Esophagus (tissue), 2 donors: ENCODE measurements at regions not wholly inside any gene's neighbourhood (a gene's known extent, or its start where the extent isn't known, plus 50 kb on each side); places are given as distances from the start of the nearest gene placed in this dataset.

Source experiments
- H3K27ac ChIP-seq, 2 donors: one replicate each; pipeline ENCODE4 v1.5.1; 2013; ENCODE audit warnings: low read depth in 2 of 2, mild to moderate bottlenecking in 2 of 2, inconsistent platforms in 1 of 2, low read length in 1 of 2, moderate library complexity in 1 of 2
- H3K27me3 ChIP-seq, 2 donors: one replicate each; pipeline ENCODE4 v1.6.1; 2013; ENCODE audit warnings: low read length in 2 of 2, control low read depth in 1 of 2, mild to moderate bottlenecking in 1 of 2; ENCODE audit not compliant: insufficient read depth in 2 of 2, control insufficient read depth in 1 of 2
- H3K36me3 ChIP-seq, 2 donors: one replicate each; pipeline ENCODE4 v1.6.1; 2013; ENCODE audit warnings: low read length in 1 of 2; ENCODE audit not compliant: control insufficient read depth in 2 of 2, insufficient read depth in 2 of 2
- H3K4me1 ChIP-seq, 2 donors: one replicate each; pipeline ENCODE4 v1.6.1; 2013; ENCODE audit warnings: low read length in 1 of 2; ENCODE audit not compliant: control insufficient read depth in 2 of 2, insufficient read depth in 2 of 2
- H3K4me3 ChIP-seq, 2 donors: one replicate each; pipeline ENCODE4 v1.5.1; 2013; ENCODE audit warnings: low read length in 2 of 2, mild to moderate bottlenecking in 2 of 2, low read depth in 1 of 2, moderate library complexity in 1 of 2
- H3K9me3 ChIP-seq, 2 donors: one replicate each; pipeline ENCODE4 v1.6.1; 2013; ENCODE audit warnings: mild to moderate bottlenecking in 2 of 2, low read depth in 1 of 2, low read length in 1 of 2, moderate library complexity in 1 of 2; ENCODE audit not compliant: control insufficient read depth in 2 of 2, insufficient read depth in 1 of 2
- WGBS, 2 donors: extraction: QIAGEN DNeasy Blood & Tissue Kit; methylation state at CpG; one replicate each; pipeline ENCODE4 v1.1.7; 2013; 5-methylcytosine and 5-hydroxymethylcytosine counted together
- donor health status: healthy with polysubstance abuse.
- donor health status: Bipolar disorder and iron deficiency.

DNA sequence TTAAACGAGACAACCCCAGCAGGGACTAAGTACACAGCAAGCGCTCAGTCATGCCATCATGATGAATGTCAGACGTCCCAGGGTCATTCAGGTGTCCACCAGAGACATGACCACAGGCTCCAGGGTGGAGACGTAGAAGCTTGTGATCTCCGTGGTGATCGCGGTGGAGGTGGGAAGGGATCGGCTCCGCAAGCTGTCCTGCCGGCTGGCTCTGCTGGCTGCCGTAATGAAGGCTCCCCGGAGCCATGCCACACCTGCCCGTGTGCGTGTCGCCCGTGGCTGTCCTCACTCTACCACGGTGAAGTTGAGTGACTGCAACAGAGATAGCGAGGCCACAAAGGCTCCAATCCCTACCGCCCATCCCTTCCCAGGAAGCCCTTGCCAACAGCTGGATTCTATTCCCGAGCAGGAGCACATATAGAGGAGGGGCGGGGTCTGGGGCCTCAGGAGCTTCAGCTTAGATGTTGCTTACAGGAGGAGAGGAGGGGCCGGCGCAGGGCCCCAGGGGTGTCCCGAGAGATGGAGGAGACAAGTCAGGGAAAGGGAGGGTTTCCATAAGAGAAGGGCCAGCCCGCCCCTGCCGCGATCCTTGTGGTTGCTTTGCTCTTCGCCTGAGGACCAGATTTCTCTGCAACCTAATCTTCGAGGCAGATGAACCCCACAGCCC is 332.6 kb upstream of the SFSWAP start:
- H3K4me1 ChIP-seq: peaks cover 2% of the 10 kb centered on the region in 2 donors
- no peak overlapping the region for H3K4me3 ChIP-seq
- no peaks in the 10 kb centered on the region for H3K36me3 ChIP-seq
- no peaks in the 10 kb centered on the region for H3K9me3 ChIP-seq
- H3K27me3 ChIP-seq: no peaks in the 10 kb centered on the region
- H3K27ac ChIP-seq: no peak overlapping the region
- WGBS, 2 donors: 85% methylated on average over 29 of the region's 29 CpGs

DNA sequence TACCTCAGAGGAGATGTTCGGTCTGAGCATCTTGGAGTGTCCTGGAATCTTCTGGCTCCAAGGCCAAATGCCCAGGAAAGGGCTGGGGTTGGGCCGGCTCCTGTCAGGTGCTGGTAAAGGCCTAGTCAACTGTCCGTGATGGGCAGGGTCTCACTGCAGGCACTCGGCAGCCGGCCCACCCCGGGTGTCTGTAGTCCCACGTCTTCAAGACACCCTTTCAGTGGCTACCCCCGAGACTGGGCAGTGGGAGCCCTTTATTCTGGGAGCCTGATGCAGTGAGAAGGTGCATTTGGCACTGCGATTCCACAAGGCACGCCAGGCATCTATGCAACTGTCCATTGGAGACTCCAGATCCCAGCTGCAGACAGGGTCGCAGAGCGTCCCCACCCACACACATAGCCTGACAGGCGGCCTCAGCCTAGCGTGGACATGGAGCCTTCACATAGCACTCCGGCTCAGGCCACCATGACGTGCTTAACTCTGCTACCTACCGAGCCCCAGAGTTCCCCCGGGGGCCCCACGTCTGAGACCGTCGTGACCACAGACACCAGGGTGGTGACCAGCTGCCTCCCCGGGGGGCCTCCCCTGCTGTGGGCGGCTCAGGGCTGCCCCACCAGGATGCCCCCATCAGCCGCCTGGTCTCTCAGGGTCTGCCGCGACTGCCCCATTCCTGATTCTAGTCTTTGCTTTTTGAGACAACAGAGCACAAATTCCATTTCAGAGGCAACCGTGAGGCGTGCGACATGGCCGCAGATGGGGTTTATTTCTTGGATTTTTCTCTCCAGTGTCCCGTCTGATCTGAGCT is 331.8 kb upstream of the SFSWAP start:
- H3K9me3 ChIP-seq: no peaks in the 10 kb centered on the region
- WGBS, 2 donors: 85% methylated on average over 31 of the region's 31 CpGs
- H3K27me3 ChIP-seq: no peaks in the 10 kb centered on the region
- peaks cover 2% of the 10 kb centered on the region in 2 donors for H3K4me1 ChIP-seq
- H3K27ac ChIP-seq: no peak overlapping the region
- H3K4me3 ChIP-seq: no peak overlapping the region
- H3K36me3 ChIP-seq: no peaks in the 10 kb centered on the region

DNA sequence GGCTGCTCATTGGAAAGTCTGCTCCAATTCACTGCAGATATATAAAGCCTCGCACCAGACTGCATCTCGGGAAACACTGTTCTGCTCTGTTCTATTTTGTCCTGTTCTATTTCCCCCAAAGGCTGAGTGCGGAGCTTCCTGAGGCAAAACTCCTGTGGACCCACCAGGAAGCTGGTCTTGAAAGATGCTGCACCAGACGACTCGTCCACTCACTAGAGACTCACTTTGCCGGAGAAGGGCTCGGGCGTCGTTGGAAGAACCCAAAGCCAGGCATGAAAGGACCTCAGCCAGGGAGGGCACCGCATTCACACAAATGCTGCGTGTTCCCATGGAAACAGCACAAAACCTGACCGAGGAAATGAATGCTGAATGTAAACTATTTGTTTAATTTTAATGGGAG is 331.2 kb upstream of the SFSWAP start:
- Histone ChIP-seq H3K27me3 (peaks cover 0 to 4% of the 10 kb centered on the region in 2 donors), H3K27ac (no peak overlapping the region), H3K9me3 (no peaks in the 10 kb centered on the region), H3K36me3 (no peaks in the 10 kb centered on the region), H3K4me1 (peaks cover 2% of the 10 kb centered on the region in 2 donors), H3K4me3 (no peak overlapping the region)
- 46 to 49% methylated on average over 12 of the region's 12 CpGs for WGBS, 2 donors

DNA sequence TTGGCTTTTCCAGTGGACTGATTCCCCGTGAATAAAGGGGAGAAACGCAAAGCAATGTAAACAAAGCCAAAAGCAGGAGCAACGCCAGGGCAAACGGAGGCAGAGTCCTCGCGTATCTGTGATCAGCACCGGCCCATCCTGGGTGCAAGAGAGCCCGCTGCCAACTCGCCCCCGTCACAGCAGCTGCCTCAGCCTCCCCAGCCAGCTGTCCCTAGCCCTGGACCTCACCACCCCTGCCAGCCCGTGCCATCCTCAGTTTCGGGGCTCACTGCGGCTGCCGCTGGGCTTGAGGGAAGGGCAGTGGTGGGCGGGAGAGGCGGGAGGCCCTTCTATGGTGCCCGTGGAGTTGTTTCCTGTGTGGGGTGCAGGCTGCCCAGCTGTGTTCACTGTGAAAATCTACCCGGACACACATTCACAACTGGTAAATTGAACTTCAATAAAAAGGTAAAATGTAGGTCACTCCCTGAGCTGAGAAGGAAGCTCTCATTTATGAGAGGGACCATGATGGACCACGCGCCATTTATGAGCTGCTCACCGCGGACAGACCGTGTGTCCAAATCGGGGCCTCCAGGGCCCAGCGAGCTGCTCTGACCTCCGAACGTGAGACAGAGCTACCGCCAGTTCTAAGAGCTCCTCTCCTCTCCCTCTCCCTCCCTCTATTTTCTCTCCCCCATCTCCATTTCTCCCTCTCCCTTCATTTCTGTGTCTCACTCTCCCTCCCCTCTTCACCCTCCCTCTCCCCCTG is 330.5 kb upstream of the SFSWAP start:
- Histone ChIP-seq H3K4me3 (no peak overlapping the region), H3K27ac (no peak overlapping the region), H3K9me3 (peaks cover 0 to under 1% of the 10 kb centered on the region in 2 donors), H3K4me1 (peaks cover under 1 to 2% of the 10 kb centered on the region in 2 donors), H3K27me3 (peaks cover 0 to 5% of the 10 kb centered on the region in 2 donors), H3K36me3 (no peaks in the 10 kb centered on the region)
- 58 to 59% methylated on average over 28 of the region's 28 CpGs for WGBS, 2 donors

DNA sequence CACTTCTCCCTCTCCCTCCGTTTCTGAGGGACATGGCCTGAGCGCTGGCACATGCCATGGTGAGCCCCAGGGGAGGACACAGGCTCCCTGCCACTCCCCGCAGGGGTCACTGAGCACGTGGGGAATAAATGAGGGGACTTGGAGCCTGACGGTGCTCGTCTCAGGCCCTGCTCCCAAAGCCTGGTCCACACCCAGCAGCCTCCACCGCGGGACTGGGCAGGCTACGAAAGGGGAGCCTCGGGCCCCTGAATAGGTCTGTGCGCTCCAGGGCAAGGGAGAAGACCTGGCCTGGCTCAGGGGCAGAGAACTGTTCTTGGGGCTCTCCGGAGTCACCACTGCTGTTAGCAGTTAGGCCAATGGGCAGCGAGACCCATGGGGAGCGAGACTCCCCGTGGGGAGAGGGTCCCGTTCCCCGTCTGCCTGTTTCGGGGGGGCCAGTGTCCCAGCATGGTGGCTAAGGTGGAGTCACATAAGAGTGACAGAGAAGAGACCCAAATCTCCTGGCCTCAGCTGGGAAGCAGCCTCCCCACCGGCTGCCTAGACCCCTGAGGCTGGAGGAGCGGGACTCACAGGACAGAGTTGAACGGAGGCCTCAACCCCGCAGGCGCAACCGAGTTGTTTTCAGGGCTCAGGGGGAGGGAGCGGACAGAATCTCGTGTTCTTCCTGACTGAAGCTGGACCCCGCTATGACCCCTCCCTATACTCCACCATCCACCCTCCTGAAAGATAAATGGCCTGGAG is 329.8 kb upstream of the SFSWAP start:
- Histone ChIP-seq H3K36me3 (no peaks in the 10 kb centered on the region), H3K4me1 (peaks cover 0 to 2% of the 10 kb centered on the region in 2 donors), H3K27ac (no peak overlapping the region), H3K4me3 (no peak overlapping the region), H3K9me3 (peaks cover 0 to 3% of the 10 kb centered on the region in 2 donors), H3K27me3 (peaks cover 0 to 5% of the 10 kb centered on the region in 2 donors)
- WGBS, 2 donors: 61 to 65% methylated on average over 27 of the region's 27 CpGs

GRCh38 chr12:131381716-131382430 is 329.0 kb upstream of the SFSWAP start:
- H3K9me3 ChIP-seq: peaks cover 0 to 3% of the 10 kb centered on the region in 2 donors
- WGBS, 2 donors: 70 to 72% methylated on average over 19 to 22 of the region's 22 CpGs
- no peaks in the 10 kb centered on the region for H3K36me3 ChIP-seq
- no peak overlapping the region for H3K27ac ChIP-seq
- H3K4me1 ChIP-seq: peaks cover 0 to 2% of the 10 kb centered on the region in 2 donors
- no peak overlapping the region for H3K4me3 ChIP-seq
- H3K27me3 ChIP-seq: peaks cover 0 to 5% of the 10 kb centered on the region in 2 donors

DNA sequence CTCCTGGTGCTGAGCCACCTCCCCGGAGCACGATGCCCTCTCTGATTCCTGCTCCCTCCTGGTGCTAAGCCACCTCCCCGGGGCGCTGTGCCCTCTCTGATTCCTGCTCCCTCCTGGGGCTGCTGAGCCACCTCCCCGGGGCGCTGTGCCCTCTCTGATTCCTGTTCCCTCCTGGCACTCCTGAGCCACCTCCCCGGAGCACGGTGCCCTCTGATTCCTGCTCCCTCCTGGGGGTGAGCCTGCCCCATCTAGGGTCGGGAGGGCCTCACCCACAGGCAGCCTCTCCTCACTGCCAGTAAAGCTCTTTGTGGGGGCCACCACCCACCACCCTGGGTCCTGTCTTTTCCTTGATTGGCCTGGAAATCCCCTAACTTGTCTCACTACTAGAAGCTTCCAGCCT is 327.6 kb upstream of the SFSWAP start:
- no peak overlapping the region for H3K27ac ChIP-seq
- H3K4me3 ChIP-seq: no peak overlapping the region
- H3K27me3 ChIP-seq: peaks cover 0 to 5% of the 10 kb centered on the region in 2 donors
- H3K36me3 ChIP-seq: no peaks in the 10 kb centered on the region
- H3K4me1 ChIP-seq: peaks cover 0 to 2% of the 10 kb centered on the region in 2 donors
- H3K9me3 ChIP-seq: peaks cover 0 to 3% of the 10 kb centered on the region in 2 donors
- 76% methylated on average over 9 of the region's 9 CpGs for WGBS, 2 donors

DNA sequence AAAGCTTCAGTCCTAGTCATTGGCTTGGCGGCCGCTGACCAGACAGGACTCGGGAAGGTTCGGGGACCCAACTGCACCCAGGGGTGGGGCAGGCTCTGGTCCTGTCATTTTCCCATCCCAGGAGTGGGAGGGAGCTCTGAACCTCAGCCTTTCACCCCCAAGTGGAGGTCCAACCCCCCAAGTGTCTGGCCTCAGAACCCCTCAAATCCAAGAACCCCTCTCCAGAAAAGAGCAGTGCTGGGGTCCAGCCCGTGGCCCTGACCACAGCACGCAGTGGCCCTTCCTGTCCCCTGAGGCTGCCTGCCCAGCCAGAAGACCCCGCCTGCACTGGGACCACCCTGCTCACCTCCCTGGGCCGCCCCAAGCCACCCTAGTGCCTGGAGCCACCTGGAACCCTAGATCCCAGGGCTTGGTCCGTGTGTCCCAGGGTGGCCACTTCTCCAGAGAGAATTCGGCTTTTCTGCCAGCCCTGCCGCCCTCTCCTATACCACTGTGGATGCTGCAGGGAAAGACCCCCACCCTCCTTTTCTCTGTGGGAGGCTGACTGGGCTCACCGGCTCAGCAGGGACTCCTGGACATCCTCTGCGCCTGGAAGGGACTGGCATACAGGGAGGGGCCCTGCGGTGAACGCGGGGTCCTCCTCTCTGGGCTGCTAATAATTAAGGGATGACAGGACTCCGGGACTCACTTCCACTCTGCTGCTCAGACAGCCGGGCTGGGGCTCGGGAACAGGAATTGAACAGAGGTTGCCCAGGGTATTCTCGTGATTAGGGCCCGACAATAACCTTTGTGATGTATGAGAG is 326.9 kb upstream of the SFSWAP start:
- Histone ChIP-seq H3K36me3 (no peaks in the 10 kb centered on the region), H3K4me1 (peaks cover 0 to 2% of the 10 kb centered on the region in 2 donors), H3K9me3 (peaks cover 0 to 3% of the 10 kb centered on the region in 2 donors), H3K27ac (no peak overlapping the region), H3K27me3 (peaks cover 0 to 5% of the 10 kb centered on the region in 2 donors), H3K4me3 (no peak overlapping the region)
- 60 to 61% methylated on average over 21 of the region's 21 CpGs for WGBS, 2 donors
